ENCODE measurements at regions not wholly inside any gene's neighbourhood (a gene's known extent, or its start where the extent isn't known, plus 50 kb on each side); places are given as distances from the start of the nearest gene placed in this dataset.

DNA sequence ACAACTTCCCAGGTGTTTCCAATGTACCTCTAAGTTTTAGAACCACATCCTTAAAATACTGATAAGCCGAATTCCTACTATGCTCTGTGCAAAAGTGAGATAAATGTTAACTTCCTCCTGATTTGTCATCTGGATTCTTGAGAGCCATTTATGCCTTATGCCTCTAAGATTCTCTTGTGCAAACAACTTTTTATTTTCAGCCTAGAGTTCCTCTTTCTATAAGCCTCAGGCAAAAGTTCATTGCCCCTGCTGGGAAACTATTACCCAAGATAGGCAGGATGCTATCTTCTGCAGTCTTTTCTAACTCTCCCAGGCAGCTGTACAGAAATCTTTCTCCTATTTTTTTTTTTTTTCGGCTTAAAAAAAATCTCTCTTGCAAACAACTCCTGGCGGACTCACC lies 216.1 kb downstream of the KCNJ3 start:
- no peak for DNase-seq (ENCODE audit: low read depth, low spot score)

DNA sequence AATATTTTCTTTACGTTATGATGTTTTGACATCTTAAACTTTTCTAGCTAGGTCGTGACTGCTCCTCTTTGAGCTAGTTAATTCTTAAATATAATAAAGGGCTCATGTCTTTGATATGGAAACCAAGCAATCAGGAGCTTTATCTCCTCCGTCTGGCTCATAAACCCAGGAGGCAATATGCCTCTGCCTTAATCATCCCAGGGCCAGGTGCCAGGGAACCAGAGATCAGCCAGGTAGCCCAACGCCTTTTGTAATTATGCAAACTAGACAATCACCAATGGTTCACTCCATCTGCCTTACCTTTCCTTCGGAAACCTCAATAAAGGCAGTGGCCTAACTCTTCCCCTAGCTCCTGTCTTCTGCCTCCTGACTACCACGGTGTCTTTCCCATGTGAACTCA lies 213.7 kb downstream of the KCNJ3 start:
- DNase-seq (ENCODE audit: low read depth, low spot score) = no peak

DNA sequence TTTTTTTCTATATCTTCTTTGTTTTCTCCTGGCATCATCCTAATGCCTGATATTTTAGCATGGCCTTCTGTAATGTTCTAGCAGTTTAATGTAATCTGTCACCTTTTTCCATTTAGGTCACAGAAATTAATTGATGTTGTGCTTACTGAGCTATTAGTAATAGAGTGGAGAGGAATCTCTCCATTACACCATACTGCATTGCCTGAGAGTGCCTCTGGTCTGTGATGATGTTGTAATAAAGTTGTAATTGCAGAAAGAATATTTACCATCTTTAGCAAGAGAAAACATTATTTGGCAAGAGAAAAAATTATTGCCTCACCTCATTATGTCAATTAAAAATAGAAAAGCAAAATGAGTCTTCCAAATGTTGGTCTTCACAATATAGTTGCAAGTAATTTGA lies 213.2 kb downstream of the KCNJ3 start:
- no peak for DNase-seq (ENCODE audit: low read depth, low spot score)

DNA sequence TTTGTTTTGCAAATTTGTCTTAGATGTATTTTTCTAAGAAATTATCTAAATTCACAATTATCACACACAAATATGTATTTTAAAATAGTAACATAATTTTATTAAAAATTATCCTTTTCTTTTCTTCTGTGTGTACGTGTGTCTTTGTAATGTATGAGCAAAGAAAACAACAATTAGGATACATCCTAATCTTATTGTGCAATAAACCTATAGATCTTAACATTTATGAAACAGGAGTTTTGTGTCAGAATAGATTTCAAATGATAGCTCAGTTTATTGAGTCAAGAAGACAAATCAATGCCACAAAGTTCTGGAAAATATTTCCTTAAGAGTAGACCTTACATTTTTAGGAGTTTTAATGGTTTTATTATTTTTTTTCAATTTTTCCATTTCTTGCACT lies 212.2 kb downstream of the KCNJ3 start:
- DNase-seq (ENCODE audit: low read depth, low spot score) = no peak

- DNase-seq (ENCODE audit: low read depth, low spot score) = peak; percentile 56
These were observed 209.8 kb downstream of the KCNJ3 start for GRCh38 chr2:154908327-154908726.

Data from ELF-1 (cell line).